Natural killer cell (primary cell): ENCODE measurements at regions not wholly inside any gene's neighbourhood (a gene's known extent, or its start where the extent isn't known, plus 50 kb on each side); places are given as distances from the start of the nearest gene placed in this dataset.

Experiments used
- ATAC-seq, 3 donors: fragments of 150-1000 bp in 2 of 3; fragments of 200-7000 bp in 1 of 3; cut with Tn5 transposase; 1 replicate in 1 of 3; 2 replicates in 2 of 3; pipeline ENCODE4 v1.10.0; 2021; ENCODE audit warnings: mild to moderate bottlenecking in 2 of 3, moderate library complexity in 2 of 3
- DNase-seq, 2 donors: peaks; one replicate each; pipeline versions ENCODE4 v3.0.0 to v3.0.0-alpha.2; 2013 to 2021; ENCODE audit warnings: mixed read lengths in 1 of 2
- H3K27ac ChIP-seq: one replicate; pipeline ENCODE4 v1.5.1; 2013; ENCODE audit warnings: mild to moderate bottlenecking, low read length
- H3K27me3 ChIP-seq: one replicate; pipeline ENCODE4 v1.6.1; 2013; ENCODE audit warnings: low read length; ENCODE audit not compliant: control insufficient read depth, insufficient read depth
- H3K36me3 ChIP-seq: one replicate; pipeline ENCODE4 v1.6.1; 2013; ENCODE audit warnings: low read length; ENCODE audit not compliant: control insufficient read depth, insufficient read depth
- H3K4me1 ChIP-seq: one replicate; pipeline ENCODE4 v1.6.1; 2013; ENCODE audit warnings: low read length; ENCODE audit not compliant: control insufficient read depth, insufficient read depth
- H3K4me3 ChIP-seq: one replicate; pipeline ENCODE4 v1.5.1; 2013; ENCODE audit warnings: low read length
- H3K9me3 ChIP-seq: one replicate; pipeline ENCODE4 v1.6.1; 2013; ENCODE audit warnings: low read length; ENCODE audit not compliant: control insufficient read depth, insufficient read depth
- H3K27ac Mint-ChIP-seq, 2 donors: one replicate each; pipeline ENCODE4 v1.8.0; 2022; ENCODE audit warnings: mild to moderate bottlenecking in 2 of 2, mixed read lengths in 2 of 2, moderate library complexity in 1 of 2
- H3K27me3 Mint-ChIP-seq, 2 donors: one replicate each; pipeline ENCODE4 v1.8.0; 2022; ENCODE audit warnings: low read depth in 2 of 2, mixed read lengths in 2 of 2
- H3K36me3 Mint-ChIP-seq: one replicate; pipeline ENCODE4 v1.8.0; 2022; ENCODE audit warnings: mixed read lengths
- H3K4me1 Mint-ChIP-seq, 2 donors: one replicate each; pipeline ENCODE4 v1.8.0; 2022; ENCODE audit warnings: mixed read lengths in 2 of 2
- H3K4me3 Mint-ChIP-seq: one replicate; pipeline ENCODE4 v1.8.0; 2022; ENCODE audit warnings: mild to moderate bottlenecking, moderate library complexity, mixed read lengths
- H3K9me3 Mint-ChIP-seq, 2 donors: one replicate each; pipeline ENCODE4 v1.8.0; 2022; ENCODE audit warnings: mixed read lengths in 2 of 2
- CTCF ChIP-seq: fragments of 200-600 bp; IDR thresholded peaks from one replicate; pipeline ENCODE4 v1.8.0; 2022; ENCODE audit warnings: antibody characterized with exemption
- WGBS: methylation state at CpG from one replicate; pipeline ENCODE4 v1.1.7; 2013; ENCODE audit warnings: missing lambda C conversion rate; ENCODE audit not compliant: insufficient coverage; 5-methylcytosine and 5-hydroxymethylcytosine counted together
- intact Hi-C: fragments of 100-400 bp; cut with micrococcal nuclease; formaldehyde crosslinking; loops from one replicate; pipeline ENCODE4 v1.14.2; 2022

- peaks cover 2 to 18% of the 10 kb centered on the region in 2 donors for H3K27me3 Mint-ChIP-seq
- DNase-seq (no peak), ATAC-seq (no peak)
- TF ChIP-seq CTCF, result no peak
- H3K4me3 ChIP-seq, result no peak overlapping the region
- H3K36me3 Mint-ChIP-seq, result no peaks in the 10 kb centered on the region
- H3K9me3 Mint-ChIP-seq, result no peaks in the 10 kb centered on the region
- no peaks in the 10 kb centered on the region for H3K4me1 ChIP-seq
- WGBS, result 96% methylated on average over 3 of the region's 3 CpGs
- no peak overlapping the region for H3K4me3 Mint-ChIP-seq
- peaks cover 0 to 5% of the 10 kb centered on the region in 2 donors for H3K4me1 Mint-ChIP-seq
- H3K36me3 ChIP-seq, result no peaks in the 10 kb centered on the region
- intact Hi-C loops, result no loop called here
- no peaks in the 10 kb centered on the region for H3K9me3 ChIP-seq
- peaks cover 2% of the 10 kb centered on the region for H3K27me3 ChIP-seq
- no peak overlapping the region for H3K27ac ChIP-seq
- no peak overlapping the region for H3K27ac Mint-ChIP-seq
Observed at GRCh38 chr6:137334884-137335283, 115.7 kb upstream of the IFNGR1 start.

GRCh38 chr6:137334094-137334493 lies 114.9 kb upstream of the IFNGR1 start:
- intact Hi-C loops, result no loop called here

GRCh38 chr6:137332637-137333280 lies 113.6 kb upstream of the IFNGR1 start:
- Histone ChIP-seq H3K27ac (no peak overlapping the region), H3K4me1 (no peaks in the 10 kb centered on the region), H3K27me3 (peaks cover 2% of the 10 kb centered on the region), H3K4me3 (no peak overlapping the region), H3K36me3 (no peaks in the 10 kb centered on the region), H3K9me3 (no peaks in the 10 kb centered on the region)
- no peak overlapping the region for H3K27ac Mint-ChIP-seq
- ATAC-seq, result no peak
- DNase-seq, result no peak
- peaks cover 2 to 23% of the 10 kb centered on the region in 2 donors for H3K27me3 Mint-ChIP-seq
- TF ChIP-seq CTCF, result no peak
- intact Hi-C loops, result no loop called here
- H3K4me3 Mint-ChIP-seq, result no peak overlapping the region
- H3K9me3 Mint-ChIP-seq, result no peaks in the 10 kb centered on the region
- H3K36me3 Mint-ChIP-seq, result no peaks in the 10 kb centered on the region
- peaks cover 0 to 5% of the 10 kb centered on the region in 2 donors for H3K4me1 Mint-ChIP-seq
- WGBS, result 90% methylated on average over 7 of the region's 8 CpGs

More at GRCh38 chr6:137334094-137334493, 114.9 kb upstream of the IFNGR1 start:
- H3K36me3 Mint-ChIP-seq, result no peaks in the 10 kb centered on the region
- H3K9me3 Mint-ChIP-seq, result no peaks in the 10 kb centered on the region
- no peak for DNase-seq
- Histone ChIP-seq H3K4me3 (no peak overlapping the region), H3K9me3 (no peaks in the 10 kb centered on the region), H3K4me1 (no peaks in the 10 kb centered on the region), H3K27ac (no peak overlapping the region), H3K36me3 (no peaks in the 10 kb centered on the region), H3K27me3 (peaks cover 2% of the 10 kb centered on the region)
- no peak for ATAC-seq
- peaks cover 2 to 22% of the 10 kb centered on the region in 2 donors for H3K27me3 Mint-ChIP-seq
- H3K4me3 Mint-ChIP-seq, result no peak overlapping the region
- WGBS, result 93% methylated on average over 4 of the region's 5 CpGs
- no peak overlapping the region for H3K27ac Mint-ChIP-seq
- no peak for TF ChIP-seq CTCF
- H3K4me1 Mint-ChIP-seq, result peaks cover 0 to 5% of the 10 kb centered on the region in 2 donors

GRCh38 chr6:137323860-137324259 lies 104.7 kb upstream of the IFNGR1 start:
- WGBS, result 95% methylated on average over 1 of the region's 1 CpG
- Histone ChIP-seq H3K4me1 (no peaks in the 10 kb centered on the region), H3K9me3 (no peaks in the 10 kb centered on the region), H3K36me3 (no peaks in the 10 kb centered on the region), H3K27me3 (no peaks in the 10 kb centered on the region), H3K4me3 (no peak overlapping the region), H3K27ac (no peak overlapping the region)
- no peak for ATAC-seq
- intact Hi-C loops, result no loop called here
- no peak for TF ChIP-seq CTCF
- no peaks in the 10 kb centered on the region for H3K9me3 Mint-ChIP-seq
- DNase-seq, result no peak
- no peak overlapping the region for H3K4me3 Mint-ChIP-seq
- H3K27me3 Mint-ChIP-seq, result peaks cover 0 to 3% of the 10 kb centered on the region in 2 donors
- H3K27ac Mint-ChIP-seq, result no peak overlapping the region
- peaks cover 0 to 5% of the 10 kb centered on the region in 2 donors for H3K4me1 Mint-ChIP-seq
- no peaks in the 10 kb centered on the region for H3K36me3 Mint-ChIP-seq
